Muscle layer of colon (tissue), 2 donors: ENCODE measurements at regions not wholly inside any gene's neighbourhood (a gene's known extent, or its start where the extent isn't known, plus 50 kb on each side); places are given as distances from the start of the nearest gene placed in this dataset.
"Not testable (repeated sequence)": the region's sequence is repeated elsewhere in the genome, so short reads cannot be mapped to it uniquely, and the experiment has no call there.

Experiments
- H3K27ac ChIP-seq: one replicate; pipeline ENCODE4 v1.7.0; 2013; ENCODE audit warnings: low read depth, mild to moderate bottlenecking, low read length, moderate library complexity
- H3K27me3 ChIP-seq, 2 donors: one replicate each; pipeline ENCODE4 v1.7.0; 2013; ENCODE audit warnings: low read length in 2 of 2, mild to moderate bottlenecking in 2 of 2; ENCODE audit not compliant: insufficient read depth in 2 of 2, control insufficient read depth in 1 of 2
- H3K36me3 ChIP-seq: one replicate; pipeline ENCODE4 v1.7.0; 2013; ENCODE audit warnings: mild to moderate bottlenecking, low read length; ENCODE audit not compliant: insufficient read depth
- H3K4me1 ChIP-seq: one replicate; pipeline ENCODE4 v1.7.0; 2013; ENCODE audit warnings: mild to moderate bottlenecking, low read length; ENCODE audit not compliant: insufficient read depth
- H3K4me3 ChIP-seq, 2 donors: one replicate each; pipeline ENCODE4 v1.7.0; 2013; ENCODE audit warnings: low read length in 2 of 2, low read depth in 1 of 2, mild to moderate bottlenecking in 1 of 2, moderate library complexity in 1 of 2
- H3K9ac ChIP-seq: one replicate; pipeline ENCODE4 v1.7.0; 2013; ENCODE audit warnings: low read length
- H3K9me3 ChIP-seq: one replicate; pipeline ENCODE4 v1.7.0; 2013; ENCODE audit warnings: mild to moderate bottlenecking, low read length
- donor health status: abdominal sarcoma.
- donor health status: Adenocarcinoma of cecum.

- Histone ChIP-seq H3K27me3 (no peaks in the 10 kb centered on the region), H3K4me3 (no peak overlapping the region), H3K9ac (no peak overlapping the region), H3K36me3 (no peaks in the 10 kb centered on the region), H3K9me3 (no peaks in the 10 kb centered on the region), H3K4me1 (no peaks in the 10 kb centered on the region), H3K27ac (no peak overlapping the region)
Measured at GRCh38 chr4:23958749-23959148, 68.9 kb upstream of the PPARGC1A start.

DNA sequence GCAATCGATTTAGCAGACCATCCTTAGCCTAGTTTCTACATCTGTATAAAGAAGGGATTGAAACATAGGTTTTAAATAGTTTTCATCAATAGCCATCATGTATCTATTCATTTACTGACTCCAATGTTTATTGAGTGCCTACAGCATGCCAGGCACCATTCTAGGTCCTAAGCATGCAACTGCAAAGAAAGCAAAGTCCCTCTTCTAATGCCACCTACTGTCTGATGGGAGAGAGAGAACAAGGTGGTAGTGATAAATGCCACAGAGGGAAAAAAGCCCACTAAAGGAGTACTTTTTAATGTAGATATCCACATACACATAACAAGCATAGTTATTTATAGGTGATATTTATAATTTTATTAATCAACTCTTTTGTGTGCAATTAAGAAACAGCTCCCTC, 67.6 kb upstream of the PPARGC1A start:
- no peaks in the 10 kb centered on the region for H3K4me1 ChIP-seq
- H3K27me3 ChIP-seq: no peaks in the 10 kb centered on the region
- no peaks in the 10 kb centered on the region for H3K9me3 ChIP-seq
- no peaks in the 10 kb centered on the region for H3K36me3 ChIP-seq
- H3K27ac ChIP-seq: no peak overlapping the region
- no peak overlapping the region for H3K9ac ChIP-seq
- no peak overlapping the region for H3K4me3 ChIP-seq

DNA sequence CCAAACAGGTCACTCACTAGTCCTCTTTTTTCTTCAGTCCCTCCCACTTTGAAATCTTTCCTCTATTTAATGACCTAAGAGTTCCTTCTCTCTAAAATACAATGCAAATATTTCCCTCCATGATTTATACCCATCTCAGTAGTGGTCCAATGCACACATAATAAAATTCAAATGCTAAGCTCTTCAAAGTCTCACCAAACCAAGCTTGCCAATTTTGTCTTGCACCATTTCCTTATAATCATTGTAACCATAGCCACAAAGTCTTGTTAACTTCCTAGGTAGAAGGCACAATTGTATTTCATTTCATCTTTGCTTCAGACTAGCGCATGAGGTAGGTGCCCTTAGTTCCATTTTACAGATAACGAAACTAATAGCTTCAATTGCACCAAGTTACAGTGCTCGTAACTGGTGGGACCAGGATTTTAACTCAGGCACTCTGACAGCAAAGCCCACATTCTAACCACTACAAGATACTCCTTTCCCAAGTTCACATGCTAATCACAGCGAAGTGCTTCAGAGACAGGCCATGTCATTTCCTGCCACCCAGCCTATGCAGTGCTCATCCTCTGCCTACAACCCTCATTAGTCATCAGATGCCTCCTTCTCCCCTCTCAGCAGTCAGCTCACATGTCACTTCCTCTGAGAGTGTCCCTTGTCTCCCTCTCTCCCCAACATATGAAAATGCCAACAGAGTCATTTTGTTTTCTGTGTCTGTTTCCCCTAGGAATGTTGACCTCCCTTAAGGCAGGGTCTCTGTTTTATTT, 66.9 kb upstream of the PPARGC1A start:
- Histone ChIP-seq H3K9ac (no peak overlapping the region), H3K36me3 (no peaks in the 10 kb centered on the region), H3K9me3 (no peaks in the 10 kb centered on the region), H3K4me3 (no peak overlapping the region), H3K27ac (no peak overlapping the region), H3K27me3 (no peaks in the 10 kb centered on the region), H3K4me1 (no peaks in the 10 kb centered on the region)

- Histone ChIP-seq H3K27ac (no peak overlapping the region), H3K9ac (no peak overlapping the region), H3K4me1 (no peaks in the 10 kb centered on the region), H3K27me3 (no peaks in the 10 kb centered on the region), H3K4me3 (no peak overlapping the region), H3K9me3 (no peaks in the 10 kb centered on the region), H3K36me3 (no peaks in the 10 kb centered on the region)
Measured at GRCh38 chr4:23952258-23952657, 62.4 kb upstream of the PPARGC1A start.

DNA sequence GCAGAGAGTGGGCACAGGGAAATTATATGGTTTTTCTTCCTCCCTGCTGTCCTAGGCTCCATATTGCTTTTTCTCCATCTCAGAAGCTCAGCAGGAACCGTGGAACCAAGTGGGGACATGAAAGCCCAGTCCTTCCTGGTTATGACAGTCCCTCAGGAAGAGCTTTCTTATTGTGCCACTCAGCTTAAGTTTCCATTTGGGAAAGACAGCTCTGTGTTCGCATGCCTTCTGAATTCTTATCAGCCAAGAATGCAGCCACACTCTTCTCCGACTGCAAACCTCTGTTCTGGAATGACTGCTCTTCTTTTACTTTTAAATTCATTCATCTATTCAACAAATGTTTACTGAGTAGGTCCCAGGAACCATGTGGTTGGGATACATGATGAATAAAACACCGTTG, 58.0 kb upstream of the PPARGC1A start:
- Histone ChIP-seq H3K36me3 (no peaks in the 10 kb centered on the region), H3K27me3 (no peaks in the 10 kb centered on the region), H3K9ac (no peak overlapping the region), H3K4me1 (peaks cover 4% of the 10 kb centered on the region), H3K4me3 (no peak overlapping the region), H3K27ac (no peak overlapping the region), H3K9me3 (no peaks in the 10 kb centered on the region)

- H3K4me1 ChIP-seq: peaks cover 4% of the 10 kb centered on the region
- no peaks in the 10 kb centered on the region for H3K9me3 ChIP-seq
- H3K27me3 ChIP-seq: no peaks in the 10 kb centered on the region
- no peak overlapping the region for H3K9ac ChIP-seq
- H3K4me3 ChIP-seq: no peak overlapping the region
- H3K36me3 ChIP-seq: no peaks in the 10 kb centered on the region
- no peak overlapping the region for H3K27ac ChIP-seq
Measured at GRCh38 chr4:23946299-23946698, 56.5 kb upstream of the PPARGC1A start.

DNA sequence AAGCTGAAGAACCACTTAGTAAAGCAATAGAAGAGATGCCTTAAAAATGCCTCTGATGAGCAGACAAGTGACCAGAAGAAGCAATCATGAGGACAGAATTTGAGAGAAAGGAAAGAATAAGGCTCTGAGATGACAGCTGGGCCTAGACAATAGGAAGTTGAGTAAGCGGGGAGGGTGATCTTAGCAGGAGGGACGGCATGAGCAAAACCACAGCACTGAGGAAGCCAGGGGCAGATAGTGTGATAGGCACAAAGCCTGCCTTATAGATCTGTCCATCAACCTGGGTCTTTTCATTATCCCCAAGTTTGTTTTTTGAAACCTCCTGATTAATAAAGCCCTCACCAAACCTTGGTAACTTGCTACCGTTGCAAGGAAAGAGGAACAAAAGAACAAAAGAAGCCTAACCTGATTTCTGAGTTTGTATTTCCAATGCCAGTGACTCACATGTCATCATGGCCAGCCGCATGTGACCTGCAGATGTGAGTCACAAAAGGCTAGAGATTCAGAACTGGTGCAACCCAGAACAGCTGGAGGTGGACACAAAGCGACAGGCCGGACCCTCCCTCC, 55.7 kb upstream of the PPARGC1A start:
- Histone ChIP-seq H3K27me3 (no peaks in the 10 kb centered on the region), H3K9me3 (no peaks in the 10 kb centered on the region), H3K36me3 (no peaks in the 10 kb centered on the region), H3K4me3 (no peak overlapping the region), H3K9ac (no peak overlapping the region), H3K27ac (no peak overlapping the region), H3K4me1 (peaks cover 4% of the 10 kb centered on the region)

GRCh38 chr4:23944556-23944955, 54.7 kb upstream of the PPARGC1A start:
- not testable (repeated sequence) for H3K27ac ChIP-seq, H3K9me3 ChIP-seq, H3K4me1 ChIP-seq, H3K4me3 ChIP-seq, H3K36me3 ChIP-seq, H3K9ac ChIP-seq, H3K27me3 ChIP-seq

- H3K36me3 ChIP-seq: no peaks in the 10 kb centered on the region
- H3K27me3 ChIP-seq: no peaks in the 10 kb centered on the region
- peaks cover 4% of the 10 kb centered on the region for H3K4me1 ChIP-seq
- no peaks in the 10 kb centered on the region for H3K9me3 ChIP-seq
- no peak overlapping the region for H3K4me3 ChIP-seq
- no peak overlapping the region for H3K27ac ChIP-seq
- no peak overlapping the region for H3K9ac ChIP-seq
Measured at GRCh38 chr4:23943478-23943877, 53.6 kb upstream of the PPARGC1A start.

DNA sequence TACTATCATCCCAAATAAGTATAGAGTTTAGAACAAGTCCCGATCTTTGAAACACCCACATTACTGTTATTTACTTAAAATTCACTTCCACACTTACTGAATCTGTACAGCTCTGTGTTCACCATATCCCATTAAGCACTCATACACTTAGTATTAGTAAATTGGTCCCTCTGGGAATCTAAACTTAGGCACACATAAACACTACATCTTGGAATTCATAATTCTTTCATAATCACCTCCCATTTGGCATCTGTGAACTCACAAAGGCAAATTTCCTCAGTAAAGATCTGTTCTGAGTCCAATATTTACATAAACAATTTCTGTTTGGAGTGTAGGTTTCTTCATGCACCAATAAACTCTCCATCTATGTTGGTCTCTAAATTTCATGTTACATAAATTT, 52.6 kb upstream of the PPARGC1A start:
- Histone ChIP-seq H3K9ac (no peak overlapping the region), H3K9me3 (no peaks in the 10 kb centered on the region), H3K27ac (no peak overlapping the region), H3K4me1 (peaks cover 4% of the 10 kb centered on the region), H3K27me3 (no peaks in the 10 kb centered on the region), H3K36me3 (no peaks in the 10 kb centered on the region), H3K4me3 (no peak overlapping the region)
